SH-SY5Y (cell line): ENCODE measurements at regions not wholly inside any gene's neighbourhood (a gene's known extent, or its start where the extent isn't known, plus 50 kb on each side); places are given as distances from the start of the nearest gene placed in this dataset.

ENCODE experiments used
- GATA2 ChIP-seq: IDR thresholded peaks from 2 replicates; pipeline ENCODE4 v1.6.1; 2011; ENCODE audit warnings: mild to moderate bottlenecking, low read depth, low read length
- GATA3 ChIP-seq: IDR thresholded peaks from 2 replicates; pipeline ENCODE4 v1.6.1; 2011; ENCODE audit warnings: low read depth, mild to moderate bottlenecking, low read length, moderate library complexity

DNA sequence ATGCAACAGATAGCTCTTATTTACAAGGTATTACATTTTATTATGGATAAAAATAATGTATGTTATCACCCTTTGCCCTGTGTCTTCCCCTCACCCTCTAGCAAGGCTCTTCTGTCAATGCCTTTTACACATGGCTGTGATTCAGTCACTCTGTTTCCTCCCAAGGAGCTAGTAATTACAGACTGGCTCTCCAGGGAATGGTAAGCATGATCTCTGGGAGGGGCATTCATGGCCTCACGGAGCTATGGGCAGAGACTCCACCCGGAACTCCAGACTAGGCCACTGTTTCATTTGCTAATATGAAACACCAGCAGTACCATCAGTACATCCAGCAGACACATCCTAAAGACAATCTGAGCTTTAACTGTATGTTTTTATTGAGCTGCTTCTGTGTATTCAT, 410.9 kb upstream of the CYRIA start:
- TF ChIP-seq GATA2, result no peak
- TF ChIP-seq GATA3, result no peak
